Ascending aorta (tissue), 2 donors: ENCODE measurements at regions not wholly inside any gene's neighbourhood (a gene's known extent, or its start where the extent isn't known, plus 50 kb on each side); places are given as distances from the start of the nearest gene placed in this dataset.
"Not testable (repeated sequence)": the region's sequence is repeated elsewhere in the genome, so short reads cannot be mapped to it uniquely, and the experiment has no call there.

ENCODE experiments used
- DNase-seq, 2 donors: peaks; one replicate each; pipeline ENCODE4 v3.0.0-alpha.2; 2019; ENCODE audit warnings: low spot score in 2 of 2
- H3K27ac ChIP-seq, 2 donors: fragments of 200-600 bp; sonication (generic); one replicate each; pipeline ENCODE4 v1.5.1; 2016 to 2017; ENCODE audit warnings: mild to moderate bottlenecking in 1 of 2
- H3K27me3 ChIP-seq: fragments of 200-600 bp; sonication (generic); one replicate; pipeline ENCODE4 v1.5.1; 2017
- H3K36me3 ChIP-seq, 2 donors: fragments of 200-600 bp; sonication (generic); one replicate each; pipeline ENCODE4 v1.5.1; 2016
- H3K4me1 ChIP-seq, 2 donors: fragments of 200-600 bp; sonication (generic); one replicate each; pipeline ENCODE4 v1.5.1; 2016 to 2017; ENCODE audit warnings: mild to moderate bottlenecking in 1 of 2
- H3K4me3 ChIP-seq, 2 donors: fragments of 200-600 bp; sonication (generic); one replicate each; pipeline ENCODE4 v1.5.1; 2016 to 2017; ENCODE audit warnings: mild to moderate bottlenecking in 1 of 2
- H3K9me3 ChIP-seq, 2 donors: fragments of 200-600 bp; sonication (generic); one replicate each; pipeline ENCODE4 v1.5.1; 2016
- intact Hi-C: fragments of 100-400 bp; cut with DNase I; formaldehyde crosslinking; loops from one replicate; pipeline ENCODE4 v1.15.1; 2023
- TF ChIP-seq, protein P1 (sequence below), 3 experiments: fragments of 200-600 bp in 2 of 3; fragments of 450-650 bp in 1 of 3; sonication (generic) in 2 of 3; IDR thresholded peaks; one replicate each; pipeline ENCODE4 v1.5.1; 2016 to 2019; ENCODE audit warnings: antibody characterized with exemption in 3 of 3, mild to moderate bottlenecking in 1 of 3, moderate library complexity in 1 of 3

DNA sequence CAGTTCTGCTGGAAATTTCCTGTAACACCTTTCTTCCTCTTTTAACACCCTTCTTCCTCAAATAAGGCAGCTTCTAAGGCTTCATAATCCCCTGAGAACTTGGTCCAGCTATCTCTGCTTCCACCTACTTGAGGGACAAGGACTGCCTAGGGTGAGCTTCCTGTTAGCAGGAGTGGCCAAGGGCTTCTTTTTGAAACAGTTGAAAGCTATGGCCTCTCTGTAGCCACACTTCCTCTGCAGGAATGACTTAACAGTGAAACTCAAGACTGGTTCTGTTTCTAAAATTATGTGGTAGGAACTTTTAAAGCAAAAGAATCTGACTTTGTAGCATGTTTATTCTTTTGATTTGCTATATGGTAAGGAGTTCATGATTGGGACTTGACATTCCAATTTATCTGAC is 108.5 kb upstream of the WDR1 start:
- H3K27ac ChIP-seq, result no peak overlapping the region
- intact Hi-C loops, result no loop called here
- no peaks in the 10 kb centered on the region for H3K36me3 ChIP-seq
- no peak for DNase-seq
- H3K4me1 ChIP-seq, result no peaks in the 10 kb centered on the region
- no peak overlapping the region for H3K4me3 ChIP-seq
- TF ChIP-seq, protein P1, sequence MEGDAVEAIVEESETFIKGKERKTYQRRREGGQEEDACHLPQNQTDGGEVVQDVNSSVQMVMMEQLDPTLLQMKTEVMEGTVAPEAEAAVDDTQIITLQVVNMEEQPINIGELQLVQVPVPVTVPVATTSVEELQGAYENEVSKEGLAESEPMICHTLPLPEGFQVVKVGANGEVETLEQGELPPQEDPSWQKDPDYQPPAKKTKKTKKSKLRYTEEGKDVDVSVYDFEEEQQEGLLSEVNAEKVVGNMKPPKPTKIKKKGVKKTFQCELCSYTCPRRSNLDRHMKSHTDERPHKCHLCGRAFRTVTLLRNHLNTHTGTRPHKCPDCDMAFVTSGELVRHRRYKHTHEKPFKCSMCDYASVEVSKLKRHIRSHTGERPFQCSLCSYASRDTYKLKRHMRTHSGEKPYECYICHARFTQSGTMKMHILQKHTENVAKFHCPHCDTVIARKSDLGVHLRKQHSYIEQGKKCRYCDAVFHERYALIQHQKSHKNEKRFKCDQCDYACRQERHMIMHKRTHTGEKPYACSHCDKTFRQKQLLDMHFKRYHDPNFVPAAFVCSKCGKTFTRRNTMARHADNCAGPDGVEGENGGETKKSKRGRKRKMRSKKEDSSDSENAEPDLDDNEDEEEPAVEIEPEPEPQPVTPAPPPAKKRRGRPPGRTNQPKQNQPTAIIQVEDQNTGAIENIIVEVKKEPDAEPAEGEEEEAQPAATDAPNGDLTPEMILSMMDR (IDR thresholded peaks at IDR 0.05), result no peak
- H3K27me3 ChIP-seq, result no peaks in the 10 kb centered on the region
- H3K9me3 ChIP-seq, result no peaks in the 10 kb centered on the region

DNA sequence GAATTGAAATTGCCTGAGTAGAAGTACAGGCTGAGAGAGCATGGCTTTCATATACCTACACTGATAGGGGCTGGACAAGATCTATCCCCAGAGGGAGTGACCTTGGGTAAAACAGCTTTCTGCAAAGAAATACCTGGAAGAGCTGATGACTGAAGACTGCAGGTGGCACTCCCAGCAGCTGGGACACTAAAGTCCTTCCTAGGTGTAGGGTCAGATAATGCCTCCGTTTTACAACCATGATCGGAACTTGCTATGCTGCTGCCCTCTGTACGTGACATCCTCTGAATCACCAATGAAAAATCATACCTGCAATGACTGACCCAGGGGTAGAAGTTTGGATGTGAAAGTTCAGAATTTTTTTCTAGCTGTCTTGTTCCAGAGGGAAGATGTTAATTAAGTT is 107.2 kb upstream of the WDR1 start:
- no peaks in the 10 kb centered on the region for H3K27me3 ChIP-seq
- no peak overlapping the region for H3K4me3 ChIP-seq
- intact Hi-C loops, result no loop called here
- H3K9me3 ChIP-seq, result no peaks in the 10 kb centered on the region
- DNase-seq, result no peak
- no peak overlapping the region for H3K27ac ChIP-seq
- no peaks in the 10 kb centered on the region for H3K4me1 ChIP-seq
- no peaks in the 10 kb centered on the region for H3K36me3 ChIP-seq
- TF ChIP-seq, protein P1 (IDR thresholded peaks at IDR 0.05), result no peak

DNA sequence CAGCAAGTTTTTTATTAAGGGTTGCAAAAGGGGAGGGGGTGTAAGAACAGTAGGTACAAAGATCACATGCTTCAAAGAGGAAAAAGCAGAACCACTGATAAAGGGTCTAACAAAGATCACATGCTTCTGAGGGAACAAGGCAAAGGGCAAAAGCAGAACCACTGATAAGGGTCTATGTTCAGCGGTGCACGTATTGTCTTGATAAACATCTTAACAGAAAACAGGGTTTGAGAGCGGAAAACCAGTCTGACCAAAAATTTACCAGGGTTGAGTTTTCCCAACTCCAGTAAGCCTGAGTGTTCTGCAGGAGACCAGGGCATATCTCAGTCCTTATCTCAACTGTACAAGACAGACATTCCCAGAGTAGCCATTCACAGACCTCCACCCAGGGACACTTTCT is 96.9 kb upstream of the WDR1 start:
- H3K4me1 ChIP-seq, H3K4me3 ChIP-seq, DNase-seq, H3K9me3 ChIP-seq, H3K27me3 ChIP-seq, intact Hi-C loops, H3K36me3 ChIP-seq, H3K27ac ChIP-seq: not testable (repeated sequence)

DNA sequence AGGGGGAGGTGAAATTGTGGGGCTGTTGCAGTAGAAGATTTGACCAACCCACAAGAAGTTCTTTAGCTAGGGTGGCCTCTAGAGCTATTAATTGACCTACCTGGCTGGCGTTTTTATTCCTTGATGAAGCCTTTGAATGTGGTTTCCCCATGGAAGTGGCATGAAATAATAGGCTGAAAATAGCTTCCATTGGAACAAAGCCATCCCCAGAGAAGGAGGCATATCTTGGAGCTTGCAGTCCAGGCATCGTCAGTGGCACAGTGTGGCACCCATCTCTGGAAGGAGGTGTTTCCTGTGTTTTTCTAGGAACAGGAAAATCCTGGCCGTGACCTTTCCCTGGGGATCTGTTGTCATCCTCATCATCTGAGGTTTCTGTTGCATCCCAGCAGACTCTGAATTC is 96.3 kb upstream of the WDR1 start:
- intact Hi-C loops, result no loop called here
- TF ChIP-seq, protein P1 (IDR thresholded peaks at IDR 0.05), result no peak
- no peaks in the 10 kb centered on the region for H3K9me3 ChIP-seq
- H3K36me3 ChIP-seq, result no peaks in the 10 kb centered on the region
- H3K4me1 ChIP-seq, result no peaks in the 10 kb centered on the region
- no peak for DNase-seq
- H3K4me3 ChIP-seq, result no peak overlapping the region
- H3K27ac ChIP-seq, result no peak overlapping the region
- H3K27me3 ChIP-seq, result no peaks in the 10 kb centered on the region

DNA sequence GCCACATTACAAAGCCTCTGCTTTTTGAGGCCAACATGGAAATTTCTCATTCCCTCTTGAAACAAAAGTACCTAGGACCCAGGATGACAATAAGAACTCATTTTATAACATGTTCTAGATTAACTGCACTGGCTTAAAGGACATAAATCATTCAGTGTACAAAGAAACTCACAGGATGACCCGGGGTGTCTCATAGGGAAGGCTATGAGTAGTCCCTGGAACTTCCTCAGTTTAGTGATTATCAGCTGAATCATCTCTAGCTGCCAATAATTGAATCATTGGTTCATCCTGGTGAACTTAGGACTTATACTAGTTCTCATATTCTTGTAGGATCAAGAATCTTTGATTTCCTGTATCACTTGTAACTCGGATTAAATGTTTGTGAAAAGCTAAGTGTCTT is 95.8 kb upstream of the WDR1 start:
- no peak overlapping the region for H3K27ac ChIP-seq
- H3K4me1 ChIP-seq, result no peaks in the 10 kb centered on the region
- H3K36me3 ChIP-seq, result no peaks in the 10 kb centered on the region
- TF ChIP-seq, protein P1 (IDR thresholded peaks at IDR 0.05), result no peak
- intact Hi-C loops, result no loop called here
- DNase-seq, result no peak
- H3K27me3 ChIP-seq, result no peaks in the 10 kb centered on the region
- H3K9me3 ChIP-seq, result no peaks in the 10 kb centered on the region
- no peak overlapping the region for H3K4me3 ChIP-seq

DNA sequence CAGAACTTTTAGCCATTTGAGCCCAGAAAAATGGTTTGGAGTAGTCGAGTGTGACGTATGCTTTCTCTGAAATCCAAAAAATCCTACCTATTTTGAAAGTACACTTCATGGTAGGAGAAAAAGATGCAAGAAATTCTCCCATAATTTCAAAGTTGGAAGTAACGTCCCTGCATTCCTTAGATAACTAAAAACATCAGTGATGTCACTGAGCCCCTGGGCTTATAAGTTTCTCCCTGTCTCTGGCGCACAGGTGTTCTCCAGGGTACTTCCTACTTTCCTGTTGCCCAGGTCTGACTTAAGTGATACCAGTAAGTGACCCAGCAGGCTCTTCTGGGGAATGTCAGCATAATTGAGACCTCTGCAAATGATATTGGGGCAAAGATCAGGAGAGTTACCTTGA is 90.5 kb upstream of the WDR1 start:
- no peak overlapping the region for H3K4me3 ChIP-seq
- TF ChIP-seq, protein P1 (IDR thresholded peaks at IDR 0.05), result no peak
- no peaks in the 10 kb centered on the region for H3K9me3 ChIP-seq
- no peaks in the 10 kb centered on the region for H3K27me3 ChIP-seq
- H3K27ac ChIP-seq, result no peak overlapping the region
- no peaks in the 10 kb centered on the region for H3K36me3 ChIP-seq
- H3K4me1 ChIP-seq, result no peaks in the 10 kb centered on the region
- DNase-seq, result no peak
- intact Hi-C loops, result no loop called here
